ENCODE measurements at regions not wholly inside any gene's neighbourhood (a gene's known extent, or its start where the extent isn't known, plus 50 kb on each side); places are given as distances from the start of the nearest gene placed in this dataset.
"Not testable (repeated sequence)": the region's sequence is repeated elsewhere in the genome, so short reads cannot be mapped to it uniquely, and the experiment has no call there.

DNA sequence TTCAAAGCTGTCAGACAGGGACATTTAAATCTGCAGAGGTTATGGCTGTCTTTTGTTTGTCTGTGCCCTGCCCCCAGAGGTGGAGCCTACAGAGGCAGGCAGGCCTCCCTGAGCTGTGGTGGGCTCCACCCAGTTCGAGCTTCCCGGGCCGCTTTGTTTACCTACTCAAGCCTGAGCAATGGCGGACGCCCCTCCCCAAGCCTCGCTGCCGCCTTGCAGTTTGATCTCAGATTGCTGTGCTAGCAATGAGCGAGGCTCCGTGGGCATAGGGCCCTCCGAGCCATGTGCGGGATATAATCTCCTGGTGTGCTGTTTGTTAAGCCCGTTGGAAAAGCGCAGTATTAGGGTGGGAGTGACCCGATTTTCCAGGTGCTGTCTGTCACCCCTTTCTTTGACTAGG, 787.0 kb upstream of the CRIM1 start:
- not testable (repeated sequence) for TF ChIP-seq KAT7 (CRISPR knock-in tag; IDR thresholded peaks at IDR 0.05; ENCODE audit: borderline replicate concordance); NFYB (CRISPR knock-in tag; conservative IDR thresholded peaks at IDR 0.05; ENCODE audit: low read depth); JUN (CRISPR knock-in tag; IDR thresholded peaks at IDR 0.05); FOXJ3 (CRISPR knock-in tag; IDR thresholded peaks at IDR 0.05; ENCODE audit: borderline replicate concordance); FOXP1 (CRISPR knock-in tag; IDR thresholded peaks at IDR 0.05; ENCODE audit: borderline replicate concordance); ESRRA (CRISPR knock-in tag; IDR thresholded peaks at IDR 0.05; ENCODE audit: borderline replicate concordance)
- TF ChIP-seq, protein P1, sequence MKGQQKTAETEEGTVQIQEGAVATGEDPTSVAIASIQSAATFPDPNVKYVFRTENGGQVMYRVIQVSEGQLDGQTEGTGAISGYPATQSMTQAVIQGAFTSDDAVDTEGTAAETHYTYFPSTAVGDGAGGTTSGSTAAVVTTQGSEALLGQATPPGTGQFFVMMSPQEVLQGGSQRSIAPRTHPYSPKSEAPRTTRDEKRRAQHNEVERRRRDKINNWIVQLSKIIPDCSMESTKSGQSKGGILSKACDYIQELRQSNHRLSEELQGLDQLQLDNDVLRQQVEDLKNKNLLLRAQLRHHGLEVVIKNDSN (CRISPR knock-in tag; IDR thresholded peaks at IDR 0.05), result not testable (repeated sequence)
- TF ChIP-seq, protein P2, sequence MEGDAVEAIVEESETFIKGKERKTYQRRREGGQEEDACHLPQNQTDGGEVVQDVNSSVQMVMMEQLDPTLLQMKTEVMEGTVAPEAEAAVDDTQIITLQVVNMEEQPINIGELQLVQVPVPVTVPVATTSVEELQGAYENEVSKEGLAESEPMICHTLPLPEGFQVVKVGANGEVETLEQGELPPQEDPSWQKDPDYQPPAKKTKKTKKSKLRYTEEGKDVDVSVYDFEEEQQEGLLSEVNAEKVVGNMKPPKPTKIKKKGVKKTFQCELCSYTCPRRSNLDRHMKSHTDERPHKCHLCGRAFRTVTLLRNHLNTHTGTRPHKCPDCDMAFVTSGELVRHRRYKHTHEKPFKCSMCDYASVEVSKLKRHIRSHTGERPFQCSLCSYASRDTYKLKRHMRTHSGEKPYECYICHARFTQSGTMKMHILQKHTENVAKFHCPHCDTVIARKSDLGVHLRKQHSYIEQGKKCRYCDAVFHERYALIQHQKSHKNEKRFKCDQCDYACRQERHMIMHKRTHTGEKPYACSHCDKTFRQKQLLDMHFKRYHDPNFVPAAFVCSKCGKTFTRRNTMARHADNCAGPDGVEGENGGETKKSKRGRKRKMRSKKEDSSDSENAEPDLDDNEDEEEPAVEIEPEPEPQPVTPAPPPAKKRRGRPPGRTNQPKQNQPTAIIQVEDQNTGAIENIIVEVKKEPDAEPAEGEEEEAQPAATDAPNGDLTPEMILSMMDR (IDR thresholded peaks at IDR 0.05), result not testable (repeated sequence)

Measured in WTC11 (cell line).